ENCODE measurements at regions not wholly inside any gene's neighbourhood (a gene's known extent, or its start where the extent isn't known, plus 50 kb on each side); places are given as distances from the start of the nearest gene placed in this dataset.

DNA sequence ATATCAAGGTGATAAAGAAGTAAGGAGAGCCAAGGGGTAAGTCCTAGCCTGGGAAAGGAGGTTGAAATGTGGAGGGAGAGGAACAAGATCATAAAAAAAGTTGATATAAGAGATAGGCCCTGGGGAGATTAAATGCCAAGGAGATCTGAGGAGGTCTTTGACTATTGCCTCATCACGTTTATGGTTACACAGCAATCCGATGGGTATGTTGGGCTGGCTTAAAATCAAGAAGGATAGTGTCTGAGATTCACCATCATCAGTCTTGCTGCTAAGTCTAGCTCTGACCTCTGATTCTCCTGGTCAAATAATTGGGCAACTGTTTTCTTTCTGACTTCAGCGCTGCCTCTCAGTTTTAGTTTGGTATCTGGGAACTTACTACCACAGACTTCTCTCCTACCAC, 416.3 kb downstream of the GPATCH2 start:
- intact Hi-C loops (cut with DNase I) = no loop called here
- no peak overlapping the region for H3K9ac ChIP-seq (ENCODE audit: low read length in 3 of 3)
- H3K36me3 ChIP-seq (ENCODE audit: control insufficient read depth in 2 of 3, insufficient read depth in 3 of 3, low read length in 3 of 3) = no peaks in the 10 kb centered on the region
- DNase-seq (no peak), FAIRE-seq (no peak)
- H3K9me3 ChIP-seq (ENCODE audit: control insufficient read depth in 2 of 3, insufficient read depth in 1 of 3, low read length in 3 of 3) = no peaks in the 10 kb centered on the region
- H3K27me3 ChIP-seq (ENCODE audit: control insufficient read depth, insufficient read depth, low read length) = no peaks in the 10 kb centered on the region
- no peak overlapping the region for H3K27ac ChIP-seq (ENCODE audit: low read depth in 2 of 2, low read length in 2 of 2)
- TF ChIP-seq, protein P1, sequence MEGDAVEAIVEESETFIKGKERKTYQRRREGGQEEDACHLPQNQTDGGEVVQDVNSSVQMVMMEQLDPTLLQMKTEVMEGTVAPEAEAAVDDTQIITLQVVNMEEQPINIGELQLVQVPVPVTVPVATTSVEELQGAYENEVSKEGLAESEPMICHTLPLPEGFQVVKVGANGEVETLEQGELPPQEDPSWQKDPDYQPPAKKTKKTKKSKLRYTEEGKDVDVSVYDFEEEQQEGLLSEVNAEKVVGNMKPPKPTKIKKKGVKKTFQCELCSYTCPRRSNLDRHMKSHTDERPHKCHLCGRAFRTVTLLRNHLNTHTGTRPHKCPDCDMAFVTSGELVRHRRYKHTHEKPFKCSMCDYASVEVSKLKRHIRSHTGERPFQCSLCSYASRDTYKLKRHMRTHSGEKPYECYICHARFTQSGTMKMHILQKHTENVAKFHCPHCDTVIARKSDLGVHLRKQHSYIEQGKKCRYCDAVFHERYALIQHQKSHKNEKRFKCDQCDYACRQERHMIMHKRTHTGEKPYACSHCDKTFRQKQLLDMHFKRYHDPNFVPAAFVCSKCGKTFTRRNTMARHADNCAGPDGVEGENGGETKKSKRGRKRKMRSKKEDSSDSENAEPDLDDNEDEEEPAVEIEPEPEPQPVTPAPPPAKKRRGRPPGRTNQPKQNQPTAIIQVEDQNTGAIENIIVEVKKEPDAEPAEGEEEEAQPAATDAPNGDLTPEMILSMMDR (IDR thresholded peaks at IDR 0.05; ENCODE audit: borderline replicate concordance, extremely low read depth, insufficient read depth) = no peak
- no peaks in the 10 kb centered on the region for H3K4me1 ChIP-seq (ENCODE audit: control insufficient read depth in 2 of 3, insufficient read depth in 2 of 3, low read depth in 1 of 3, low read length in 3 of 3)
- no peak overlapping the region for H3K4me3 ChIP-seq (ENCODE audit: low read length in 3 of 3)

DNA sequence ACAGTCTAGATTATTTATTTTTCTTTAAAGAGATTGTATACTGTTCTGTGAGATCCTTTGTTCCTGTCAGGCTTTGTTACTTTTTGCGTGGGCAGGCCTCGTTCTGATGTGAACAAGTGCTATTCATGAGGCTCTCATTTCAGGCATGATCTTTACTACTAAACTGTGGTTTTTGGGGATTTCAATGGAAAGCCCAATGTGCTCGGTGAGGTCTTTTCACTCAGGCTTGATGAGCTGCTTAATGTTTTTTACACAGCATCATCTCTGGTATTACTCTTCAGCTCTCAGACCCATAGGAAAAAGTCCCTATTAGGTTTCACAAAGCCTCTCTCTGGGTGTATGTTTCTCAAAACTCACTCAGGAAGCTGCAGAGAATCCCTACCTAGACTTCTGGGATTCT, 419.4 kb downstream of the GPATCH2 start:
- H3K4me3 ChIP-seq (ENCODE audit: low read length in 3 of 3) = no peak overlapping the region
- no peak for FAIRE-seq
- no peak overlapping the region for H3K9ac ChIP-seq (ENCODE audit: low read length in 3 of 3)
- no peaks in the 10 kb centered on the region for H3K27me3 ChIP-seq (ENCODE audit: control insufficient read depth, insufficient read depth, low read length)
- no peaks in the 10 kb centered on the region for H3K9me3 ChIP-seq (ENCODE audit: control insufficient read depth in 2 of 3, insufficient read depth in 1 of 3, low read length in 3 of 3)
- H3K4me1 ChIP-seq (ENCODE audit: control insufficient read depth in 2 of 3, insufficient read depth in 2 of 3, low read depth in 1 of 3, low read length in 3 of 3) = no peaks in the 10 kb centered on the region
- intact Hi-C loops (cut with DNase I) = no loop called here
- peak in 3 of 5 donors; percentile 6 to 16 (median 12) for DNase-seq
- H3K27ac ChIP-seq (ENCODE audit: low read depth in 2 of 2, low read length in 2 of 2) = no peak overlapping the region
- TF ChIP-seq, protein P1 (IDR thresholded peaks at IDR 0.05; ENCODE audit: borderline replicate concordance, extremely low read depth, insufficient read depth) = no peak
- no peaks in the 10 kb centered on the region for H3K36me3 ChIP-seq (ENCODE audit: control insufficient read depth in 2 of 3, insufficient read depth in 3 of 3, low read length in 3 of 3)

DNA sequence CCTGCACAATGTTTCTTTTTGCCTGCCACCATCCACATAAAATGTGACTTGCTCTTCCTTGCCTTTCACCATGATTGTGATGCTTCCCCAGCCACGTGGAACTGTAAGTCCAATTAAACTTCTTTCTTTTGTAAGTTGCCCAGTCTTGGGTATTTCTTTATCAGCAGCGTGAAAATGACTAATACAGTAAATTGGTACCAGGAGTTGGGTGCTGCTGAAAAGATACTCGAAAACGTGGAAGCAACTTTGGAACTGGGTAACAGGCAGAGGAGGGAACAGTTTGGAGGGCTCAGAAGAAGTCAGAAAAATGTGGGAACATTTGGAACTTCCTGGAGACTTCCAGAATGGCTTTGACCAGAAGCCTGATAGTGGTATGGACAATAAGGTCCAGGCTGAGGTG, 425.3 kb downstream of the GPATCH2 start:
- no peaks in the 10 kb centered on the region for H3K36me3 ChIP-seq (ENCODE audit: control insufficient read depth in 2 of 3, insufficient read depth in 3 of 3, low read length in 3 of 3)
- H3K9me3 ChIP-seq (ENCODE audit: control insufficient read depth in 2 of 3, insufficient read depth in 1 of 3, low read length in 3 of 3) = peaks cover 0 to 10% (median 0%) of the 10 kb centered on the region in 3 donors
- TF ChIP-seq, protein P1 (IDR thresholded peaks at IDR 0.05; ENCODE audit: borderline replicate concordance, extremely low read depth, insufficient read depth) = no peak
- no peak overlapping the region for H3K9ac ChIP-seq (ENCODE audit: low read length in 3 of 3)
- no peaks in the 10 kb centered on the region for H3K4me1 ChIP-seq (ENCODE audit: control insufficient read depth in 2 of 3, insufficient read depth in 2 of 3, low read depth in 1 of 3, low read length in 3 of 3)
- DNase-seq (no peak), FAIRE-seq (no peak)
- H3K27me3 ChIP-seq (ENCODE audit: control insufficient read depth, insufficient read depth, low read length) = no peaks in the 10 kb centered on the region
- H3K4me3 ChIP-seq (ENCODE audit: low read length in 3 of 3) = no peak overlapping the region
- no peak overlapping the region for H3K27ac ChIP-seq (ENCODE audit: low read depth in 2 of 2, low read length in 2 of 2)
- intact Hi-C loops (cut with DNase I) = no loop called here

DNA sequence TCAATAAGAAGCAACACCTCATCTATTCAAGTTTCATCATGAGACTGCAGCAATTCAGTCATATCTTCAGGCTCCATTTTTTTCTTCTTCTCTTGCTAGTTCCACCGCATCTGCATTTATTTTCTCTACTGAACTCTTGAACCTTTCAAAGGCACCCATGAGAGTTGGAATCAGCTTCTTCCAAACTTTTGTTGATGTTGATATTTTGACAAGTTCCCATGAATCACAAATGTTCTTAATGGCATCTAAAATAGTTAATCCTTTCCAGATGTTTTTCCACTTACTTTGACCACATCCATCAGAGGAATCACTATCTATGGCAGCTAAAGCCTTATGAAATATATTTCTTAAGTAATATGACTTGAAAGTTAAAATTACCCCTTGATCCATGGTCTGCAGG, 434.3 kb downstream of the GPATCH2 start:
- H3K27ac ChIP-seq (ENCODE audit: low read depth in 2 of 2, low read length in 2 of 2) = no peak overlapping the region
- no peaks in the 10 kb centered on the region for H3K27me3 ChIP-seq (ENCODE audit: control insufficient read depth, insufficient read depth, low read length)
- H3K4me1 ChIP-seq (ENCODE audit: control insufficient read depth in 2 of 3, insufficient read depth in 2 of 3, low read depth in 1 of 3, low read length in 3 of 3) = no peaks in the 10 kb centered on the region
- no peak for FAIRE-seq
- intact Hi-C loops (cut with DNase I) = no loop called here
- TF ChIP-seq, protein P1 (IDR thresholded peaks at IDR 0.05; ENCODE audit: borderline replicate concordance, extremely low read depth, insufficient read depth) = no peak
- DNase-seq = no peak
- no peaks in the 10 kb centered on the region for H3K36me3 ChIP-seq (ENCODE audit: control insufficient read depth in 2 of 3, insufficient read depth in 3 of 3, low read length in 3 of 3)
- no peak overlapping the region for H3K4me3 ChIP-seq (ENCODE audit: low read length in 3 of 3)
- H3K9me3 ChIP-seq (ENCODE audit: control insufficient read depth in 2 of 3, insufficient read depth in 1 of 3, low read length in 3 of 3) = no peaks in the 10 kb centered on the region
- no peak overlapping the region for H3K9ac ChIP-seq (ENCODE audit: low read length in 3 of 3)

Data from kidney (tissue), 13 donors.